ENCODE measurements at regions not wholly inside any gene's neighbourhood (a gene's known extent, or its start where the extent isn't known, plus 50 kb on each side); places are given as distances from the start of the nearest gene placed in this dataset.

DNA sequence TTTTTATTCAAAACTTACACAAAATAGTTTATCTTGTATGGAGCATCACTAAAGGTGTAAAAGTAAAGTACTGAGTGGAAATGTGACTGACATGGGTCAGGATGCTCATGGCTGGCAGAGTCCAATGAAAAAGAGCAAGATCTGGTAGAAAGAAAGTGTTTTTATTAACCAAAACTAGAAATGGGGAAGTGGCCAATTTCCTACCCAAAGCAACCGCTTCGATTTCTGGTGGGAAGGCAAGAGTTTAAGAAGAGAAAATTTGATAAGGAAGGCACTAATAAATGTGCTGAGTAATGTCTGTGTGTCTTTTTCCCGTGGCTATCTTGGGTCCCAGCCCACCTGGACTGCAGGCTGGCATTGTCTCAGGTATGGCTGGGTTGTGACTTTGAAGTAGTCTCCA lies 277.7 kb downstream of the ANKRD7 start:
- Histone ChIP-seq H3K9me3 (replicated peaks; ENCODE audit: control insufficient read depth, insufficient read depth, low read length) (no peaks in the 10 kb centered on the region), H3K27me3 (replicated peaks in 1 of 2; ENCODE audit: control insufficient read depth in 2 of 2, insufficient read depth in 2 of 2, low read length in 1 of 2) (no peaks in the 10 kb centered on the region), H3K36me3 (ENCODE audit: control insufficient read depth in 2 of 2, insufficient read depth in 2 of 2, low read length in 1 of 2) (no peaks in the 10 kb centered on the region), H3K4me1 (ENCODE audit: control insufficient read depth, insufficient read depth, low read length) (no peaks in the 10 kb centered on the region), H2AFZ (ENCODE audit: control insufficient read depth, low read depth, low read length) (no peak overlapping the region), H4K20me1 (ENCODE audit: control insufficient read depth, insufficient read depth) (no peaks in the 10 kb centered on the region), H3K79me2 (ENCODE audit: control insufficient read depth, insufficient read depth, low read length) (no peaks in the 10 kb centered on the region), H3K27ac (ENCODE audit: control insufficient read depth, insufficient read depth) (no peak overlapping the region), H3K4me2 (ENCODE audit: control insufficient read depth, insufficient read depth) (no peak overlapping the region), H3K4me3 (no peak overlapping the region), H3K9ac (ENCODE audit: control insufficient read depth, insufficient read depth, low read length) (no peak overlapping the region)
- WGBS (ENCODE audit: insufficient coverage, insufficient replicate concordance, low lambda C conversion rate, missing lambda C conversion rate) = 0% methylated on average over 3 of the region's 3 CpGs
- DNase-seq (ENCODE audit: low read depth, low spot score) (no peak), ATAC-seq (no peak), FAIRE-seq (no peak)
- ChIA-PET SMC1A (ENCODE audit: uncharacterized antibody, unreplicated experiment) (no interaction called here), RAD21 (ENCODE audit: unreplicated experiment) (no interaction called here), POLR2A (no interaction called here), CTCF (no interaction called here)
- TF ChIP-seq JUND (IDR thresholded peaks at IDR 0.05; ENCODE audit: low read depth, low read length) = no peak
- TF ChIP-seq CBFB (IDR thresholded peaks at IDR 0.05; ENCODE audit: low read depth) = no peak
- no peak for TF ChIP-seq RAD21 (IDR thresholded peaks at IDR 0.05; ENCODE audit: insufficient read depth, low read depth, low read length)
- TF ChIP-seq SPI1 (IDR thresholded peaks at IDR 0.05; ENCODE audit: borderline replicate concordance, insufficient read depth, low read depth, low read length) = 0 out of 2 replicates have a peak, but pooled peaks have one; percentile 36
- intact Hi-C loops (cut with micrococcal nuclease; ENCODE audit: unreplicated experiment) = no loop called here
- no TSS peak for BruUV-seq (replicated peaks)
- in situ Hi-C loops (cut with MboI) = no loop called here

DNA sequence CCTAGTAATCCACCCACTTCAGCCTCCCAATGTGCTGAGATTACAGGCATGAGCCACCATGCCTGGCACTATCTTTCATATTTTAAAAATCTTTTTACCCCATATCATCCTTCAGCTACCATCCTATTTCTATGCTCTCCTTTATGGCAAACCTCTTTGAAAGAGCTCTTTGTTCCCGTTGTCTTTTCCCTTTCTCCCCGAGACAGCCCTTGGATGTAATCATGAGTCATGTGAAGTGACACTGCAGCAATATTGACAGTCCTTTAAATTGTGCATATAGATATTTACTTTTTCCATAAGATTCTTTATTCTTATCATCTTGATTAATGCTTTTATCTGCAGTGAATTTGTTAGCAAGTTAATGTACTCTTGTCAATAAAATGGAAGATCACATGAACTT lies 286.6 kb downstream of the ANKRD7 start:
- H3K27ac ChIP-seq (ENCODE audit: control insufficient read depth, insufficient read depth) = no peak overlapping the region
- intact Hi-C loops (cut with micrococcal nuclease; ENCODE audit: unreplicated experiment) = no loop called here
- TF ChIP-seq, protein P1, sequence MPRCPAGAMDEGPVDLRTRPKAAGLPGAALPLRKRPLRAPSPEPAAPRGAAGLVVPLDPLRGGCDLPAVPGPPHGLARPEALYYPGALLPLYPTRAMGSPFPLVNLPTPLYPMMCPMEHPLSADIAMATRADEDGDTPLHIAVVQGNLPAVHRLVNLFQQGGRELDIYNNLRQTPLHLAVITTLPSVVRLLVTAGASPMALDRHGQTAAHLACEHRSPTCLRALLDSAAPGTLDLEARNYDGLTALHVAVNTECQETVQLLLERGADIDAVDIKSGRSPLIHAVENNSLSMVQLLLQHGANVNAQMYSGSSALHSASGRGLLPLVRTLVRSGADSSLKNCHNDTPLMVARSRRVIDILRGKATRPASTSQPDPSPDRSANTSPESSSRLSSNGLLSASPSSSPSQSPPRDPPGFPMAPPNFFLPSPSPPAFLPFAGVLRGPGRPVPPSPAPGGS (IDR thresholded peaks at IDR 0.05; ENCODE audit: borderline replicate concordance, insufficient read depth, low read depth, low read length, poor library complexity, severe bottlenecking) = no peak
- TF ChIP-seq IKZF2 (IDR thresholded peaks at IDR 0.05) (no peak), HDGF (IDR thresholded peaks at IDR 0.05) (no peak), ZZZ3 (IDR thresholded peaks at IDR 0.05; ENCODE audit: control insufficient read depth, insufficient read length, low read depth) (no peak), EZH2 (IDR thresholded peaks at IDR 0.05; ENCODE audit: borderline replicate concordance, control insufficient read depth, low read depth, low read length) (no peak), ZBED1 (IDR thresholded peaks at IDR 0.05; ENCODE audit: borderline replicate concordance) (no peak)
- TF ChIP-seq, protein P2, sequence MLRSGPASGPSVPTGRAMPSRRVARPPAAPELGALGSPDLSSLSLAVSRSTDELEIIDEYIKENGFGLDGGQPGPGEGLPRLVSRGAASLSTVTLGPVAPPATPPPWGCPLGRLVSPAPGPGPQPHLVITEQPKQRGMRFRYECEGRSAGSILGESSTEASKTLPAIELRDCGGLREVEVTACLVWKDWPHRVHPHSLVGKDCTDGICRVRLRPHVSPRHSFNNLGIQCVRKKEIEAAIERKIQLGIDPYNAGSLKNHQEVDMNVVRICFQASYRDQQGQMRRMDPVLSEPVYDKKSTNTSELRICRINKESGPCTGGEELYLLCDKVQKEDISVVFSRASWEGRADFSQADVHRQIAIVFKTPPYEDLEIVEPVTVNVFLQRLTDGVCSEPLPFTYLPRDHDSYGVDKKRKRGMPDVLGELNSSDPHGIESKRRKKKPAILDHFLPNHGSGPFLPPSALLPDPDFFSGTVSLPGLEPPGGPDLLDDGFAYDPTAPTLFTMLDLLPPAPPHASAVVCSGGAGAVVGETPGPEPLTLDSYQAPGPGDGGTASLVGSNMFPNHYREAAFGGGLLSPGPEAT (IDR thresholded peaks at IDR 0.05; ENCODE audit: low read depth) = no peak
- TF ChIP-seq, protein P3, sequence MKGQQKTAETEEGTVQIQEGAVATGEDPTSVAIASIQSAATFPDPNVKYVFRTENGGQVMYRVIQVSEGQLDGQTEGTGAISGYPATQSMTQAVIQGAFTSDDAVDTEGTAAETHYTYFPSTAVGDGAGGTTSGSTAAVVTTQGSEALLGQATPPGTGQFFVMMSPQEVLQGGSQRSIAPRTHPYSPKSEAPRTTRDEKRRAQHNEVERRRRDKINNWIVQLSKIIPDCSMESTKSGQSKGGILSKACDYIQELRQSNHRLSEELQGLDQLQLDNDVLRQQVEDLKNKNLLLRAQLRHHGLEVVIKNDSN (IDR thresholded peaks at IDR 0.05; ENCODE audit: borderline replicate concordance, extremely low read length, insufficient read depth, low read depth, low read length) = no peak

More for the DNA sequence above, 286.6 kb downstream of the ANKRD7 start:
- Histone ChIP-seq H3K79me2 (ENCODE audit: control insufficient read depth, insufficient read depth, low read length) (no peaks in the 10 kb centered on the region), H3K4me2 (ENCODE audit: control insufficient read depth, insufficient read depth) (no peak overlapping the region), H3K36me3 (ENCODE audit: control insufficient read depth in 2 of 2, insufficient read depth in 2 of 2, low read length in 1 of 2) (no peaks in the 10 kb centered on the region), H3K9ac (ENCODE audit: control insufficient read depth, insufficient read depth, low read length) (no peak overlapping the region), H3K9me3 (replicated peaks; ENCODE audit: control insufficient read depth, insufficient read depth, low read length) (no peaks in the 10 kb centered on the region), H3K4me3 (no peak overlapping the region), H2AFZ (ENCODE audit: control insufficient read depth, low read depth, low read length) (no peak overlapping the region), H3K4me1 (ENCODE audit: control insufficient read depth, insufficient read depth, low read length) (no peaks in the 10 kb centered on the region), H3K27me3 (replicated peaks in 1 of 2; ENCODE audit: control insufficient read depth in 2 of 2, insufficient read depth in 2 of 2, low read length in 1 of 2) (no peaks in the 10 kb centered on the region), H4K20me1 (ENCODE audit: control insufficient read depth, insufficient read depth) (no peaks in the 10 kb centered on the region)
- DNase-seq (ENCODE audit: low read depth, low spot score) = no peak
- ChIA-PET SMC1A (ENCODE audit: uncharacterized antibody, unreplicated experiment) (no interaction called here), RAD21 (ENCODE audit: unreplicated experiment) (no interaction called here), POLR2A (no interaction called here), CTCF (no interaction called here)
- no peak for ATAC-seq
- WGBS (ENCODE audit: insufficient coverage, insufficient replicate concordance, low lambda C conversion rate, missing lambda C conversion rate) = 0% methylated on average over 2 of the region's 2 CpGs
- in situ Hi-C loops (cut with MboI) = no loop called here
- no TSS peak for BruUV-seq (replicated peaks)
- no peak for FAIRE-seq
